H1 (cell line): ENCODE measurements at regions not wholly inside any gene's neighbourhood (a gene's known extent, or its start where the extent isn't known, plus 50 kb on each side); places are given as distances from the start of the nearest gene placed in this dataset.

Experiments used
- ATF2 ChIP-seq: IDR thresholded peaks from 2 replicates; pipeline ENCODE4 v1.6.1; 2012; ENCODE audit warnings: low read length, inconsistent platforms
- NRF1 ChIP-seq: IDR thresholded peaks from 2 replicates; pipeline ENCODE4 v1.6.1; 2011; ENCODE audit warnings: mild to moderate bottlenecking, low read depth, low read length, improper control_type of control experiment
- USF2 ChIP-seq: IDR thresholded peaks from 2 replicates; pipeline ENCODE4 v1.6.1; 2011; ENCODE audit warnings: low read length, improper control_type of control experiment

GRCh38 chr16:55149622-55150021 lies 174.4 kb upstream of the IRX6 start (continued):
- no peak for TF ChIP-seq ATF2
- TF ChIP-seq NRF1, result no peak
- TF ChIP-seq USF2, result no peak
